GM10266 (cell line): ENCODE measurements at regions not wholly inside any gene's neighbourhood (a gene's known extent, or its start where the extent isn't known, plus 50 kb on each side); places are given as distances from the start of the nearest gene placed in this dataset.
A peak's percentile ranks its signal among the peaks of the same experiment; 100 is the strongest.

Source experiments
- DNase-seq: peaks from one replicate; pipeline ENCODE4 v3.0.0; 2012; ENCODE audit errors: extremely low spot score
- CTCF ChIP-seq: IDR thresholded peaks from 2 replicates; pipeline ENCODE4 v1.5.1; 2012; ENCODE audit warnings: mild to moderate bottlenecking, low read depth; ENCODE audit not compliant: control insufficient read depth, insufficient read depth; ENCODE audit errors: missing control alignments

- no peak for DNase-seq
Observed at GRCh38 chr2:16328521-16329190, 337.0 kb downstream of the CYRIA start.

GRCh38 chr2:16327326-16327725 lies 338.3 kb downstream of the CYRIA start:
- DNase-seq: no peak
- no peak for TF ChIP-seq CTCF

More at GRCh38 chr2:16328521-16329190, 337.0 kb downstream of the CYRIA start:
- TF ChIP-seq CTCF: no peak

GRCh38 chr2:16326711-16327300 lies 338.8 kb downstream of the CYRIA start:
- no peak for TF ChIP-seq CTCF
- no peak for DNase-seq

- TF ChIP-seq CTCF: no peak
Observed at GRCh38 chr2:16325976-16326510, 339.6 kb downstream of the CYRIA start.

GRCh38 chr2:16325016-16325975 lies 340.3 kb downstream of the CYRIA start:
- peak; percentile 6 for DNase-seq
- no peak for TF ChIP-seq CTCF

More at GRCh38 chr2:16325976-16326510, 339.6 kb downstream of the CYRIA start:
- DNase-seq: peak; percentile 2

- no peak for DNase-seq
- no peak for TF ChIP-seq CTCF
Observed at GRCh38 chr2:16324544-16324937, 341.1 kb downstream of the CYRIA start.
